OCI-LY7 (cell line): ENCODE measurements at regions not wholly inside any gene's neighbourhood (a gene's known extent, or its start where the extent isn't known, plus 50 kb on each side); places are given as distances from the start of the nearest gene placed in this dataset.

Experiments
- EZH2phosphoT487 ChIP-seq: fragments of 200-600 bp; sonication (generic); IDR thresholded peaks from 2 replicates; pipeline ENCODE4 v1.6.1; 2018; ENCODE audit warnings: low read depth, borderline replicate concordance, mild to moderate bottlenecking, mixed run types, antibody characterized with exemption, low read length, moderate library complexity, mixed read lengths
- TF ChIP-seq, protein P1 (sequence below): fragments of 200-600 bp; sonication (generic); conservative IDR thresholded peaks from 2 replicates; pipeline ENCODE4 v1.5.1; 2014; ENCODE audit warnings: mild to moderate bottlenecking, antibody characterized with exemption, low read length, moderate library complexity, mixed read lengths

GRCh38 chr9:81423589-81424326 is 265.6 kb downstream of the TLE1 start:
- TF ChIP-seq, protein P1, sequence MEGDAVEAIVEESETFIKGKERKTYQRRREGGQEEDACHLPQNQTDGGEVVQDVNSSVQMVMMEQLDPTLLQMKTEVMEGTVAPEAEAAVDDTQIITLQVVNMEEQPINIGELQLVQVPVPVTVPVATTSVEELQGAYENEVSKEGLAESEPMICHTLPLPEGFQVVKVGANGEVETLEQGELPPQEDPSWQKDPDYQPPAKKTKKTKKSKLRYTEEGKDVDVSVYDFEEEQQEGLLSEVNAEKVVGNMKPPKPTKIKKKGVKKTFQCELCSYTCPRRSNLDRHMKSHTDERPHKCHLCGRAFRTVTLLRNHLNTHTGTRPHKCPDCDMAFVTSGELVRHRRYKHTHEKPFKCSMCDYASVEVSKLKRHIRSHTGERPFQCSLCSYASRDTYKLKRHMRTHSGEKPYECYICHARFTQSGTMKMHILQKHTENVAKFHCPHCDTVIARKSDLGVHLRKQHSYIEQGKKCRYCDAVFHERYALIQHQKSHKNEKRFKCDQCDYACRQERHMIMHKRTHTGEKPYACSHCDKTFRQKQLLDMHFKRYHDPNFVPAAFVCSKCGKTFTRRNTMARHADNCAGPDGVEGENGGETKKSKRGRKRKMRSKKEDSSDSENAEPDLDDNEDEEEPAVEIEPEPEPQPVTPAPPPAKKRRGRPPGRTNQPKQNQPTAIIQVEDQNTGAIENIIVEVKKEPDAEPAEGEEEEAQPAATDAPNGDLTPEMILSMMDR, result no peak
- TF ChIP-seq EZH2phosphoT487, result no peak
